ENCODE measurements at regions not wholly inside any gene's neighbourhood (a gene's known extent, or its start where the extent isn't known, plus 50 kb on each side); places are given as distances from the start of the nearest gene placed in this dataset.

DNA sequence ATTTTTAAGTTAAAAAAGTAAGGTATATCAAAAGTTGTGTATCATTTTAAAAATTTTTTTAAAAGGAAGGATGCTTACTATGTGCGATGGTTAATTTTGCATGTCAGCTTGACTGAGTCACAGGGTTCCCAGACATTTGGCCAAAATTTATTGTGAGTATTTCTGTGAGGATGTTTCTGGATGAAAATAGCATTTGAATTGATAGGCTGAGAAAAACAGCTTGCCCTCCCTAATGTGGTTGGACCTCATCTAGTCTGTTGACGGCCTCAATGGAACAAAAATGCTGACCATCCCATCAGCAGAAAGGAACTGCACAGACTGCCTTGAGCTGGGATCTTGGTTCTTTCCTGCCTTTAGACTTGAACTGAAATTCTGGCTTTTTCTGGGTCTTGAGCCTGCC is 724.5 kb downstream of the NCAM2 start:
- TF ChIP-seq, protein P1, sequence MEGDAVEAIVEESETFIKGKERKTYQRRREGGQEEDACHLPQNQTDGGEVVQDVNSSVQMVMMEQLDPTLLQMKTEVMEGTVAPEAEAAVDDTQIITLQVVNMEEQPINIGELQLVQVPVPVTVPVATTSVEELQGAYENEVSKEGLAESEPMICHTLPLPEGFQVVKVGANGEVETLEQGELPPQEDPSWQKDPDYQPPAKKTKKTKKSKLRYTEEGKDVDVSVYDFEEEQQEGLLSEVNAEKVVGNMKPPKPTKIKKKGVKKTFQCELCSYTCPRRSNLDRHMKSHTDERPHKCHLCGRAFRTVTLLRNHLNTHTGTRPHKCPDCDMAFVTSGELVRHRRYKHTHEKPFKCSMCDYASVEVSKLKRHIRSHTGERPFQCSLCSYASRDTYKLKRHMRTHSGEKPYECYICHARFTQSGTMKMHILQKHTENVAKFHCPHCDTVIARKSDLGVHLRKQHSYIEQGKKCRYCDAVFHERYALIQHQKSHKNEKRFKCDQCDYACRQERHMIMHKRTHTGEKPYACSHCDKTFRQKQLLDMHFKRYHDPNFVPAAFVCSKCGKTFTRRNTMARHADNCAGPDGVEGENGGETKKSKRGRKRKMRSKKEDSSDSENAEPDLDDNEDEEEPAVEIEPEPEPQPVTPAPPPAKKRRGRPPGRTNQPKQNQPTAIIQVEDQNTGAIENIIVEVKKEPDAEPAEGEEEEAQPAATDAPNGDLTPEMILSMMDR (conservative IDR thresholded peaks at IDR 0.05 in 1 of 2, IDR thresholded peaks at IDR 0.05 in 1 of 2; ENCODE audit: extremely low read depth in 1 of 2, insufficient read depth in 1 of 2, low read depth in 1 of 2, low read length in 2 of 2) = no peak
- no peak for TF ChIP-seq EZH2 (IDR thresholded peaks at IDR 0.05; ENCODE audit: borderline replicate concordance, low read length)

Measured in mammary epithelial cell (primary cell).